KBM-7 (cell line): ENCODE measurements at regions not wholly inside any gene's neighbourhood (a gene's known extent, or its start where the extent isn't known, plus 50 kb on each side); places are given as distances from the start of the nearest gene placed in this dataset.
"Not testable (repeated sequence)": the region's sequence is repeated elsewhere in the genome, so short reads cannot be mapped to it uniquely, and the experiment has no call there.

ENCODE experiments used
- DNase-seq: peaks from one replicate; pipeline ENCODE4 v3.0.0-alpha.2; 2015
- in situ Hi-C: fragments of 300-500 bp; cut with MboI; formaldehyde crosslinking; loops from 2 replicates; pipeline ENCODE4 v1.14.3; 2020; ENCODE audit warnings: low sequenced_read_pairs, low pct_unique_long_range_greater_than_20kb, mixed read lengths

GRCh38 chr13:54486421-54487166 is 1458.0 kb downstream of the OLFM4 start:
- no peak for DNase-seq
- in situ Hi-C loops, result no loop called here

- in situ Hi-C loops, result no loop called here
- no peak for DNase-seq
Observed at GRCh38 chr13:54489359-54489758, 1460.7 kb downstream of the OLFM4 start.

- no peak for DNase-seq
- in situ Hi-C loops, result no loop called here
Observed at GRCh38 chr13:54492995-54493394, 1464.4 kb downstream of the OLFM4 start.

GRCh38 chr13:54511366-54511765 is 1482.8 kb downstream of the OLFM4 start:
- in situ Hi-C loops, result no loop called here
- DNase-seq, result no peak

GRCh38 chr13:54513254-54513653 is 1484.6 kb downstream of the OLFM4 start:
- in situ Hi-C loops, result no loop called here
- DNase-seq, result no peak

- no peak for DNase-seq
- in situ Hi-C loops, result no loop called here
Observed at GRCh38 chr13:54536112-54536511, 1507.5 kb downstream of the OLFM4 start.

- in situ Hi-C loops, result no loop called here
- DNase-seq, result no peak
Observed at GRCh38 chr13:54563286-54563685, 1534.7 kb downstream of the OLFM4 start.

- DNase-seq, in situ Hi-C loops: not testable (repeated sequence)
Observed at GRCh38 chr13:54572037-54572436, 1543.4 kb downstream of the OLFM4 start.

GRCh38 chr13:54573186-54573585 is 1544.6 kb downstream of the OLFM4 start:
- in situ Hi-C loops, result no loop called here
- no peak for DNase-seq

GRCh38 chr13:54574791-54575190 is 1546.2 kb downstream of the OLFM4 start:
- DNase-seq, result no peak
- in situ Hi-C loops, result no loop called here

- in situ Hi-C loops, result no loop called here
- no peak for DNase-seq
Observed at GRCh38 chr13:54591540-54591939, 1562.9 kb downstream of the OLFM4 start.

- DNase-seq, result no peak
- in situ Hi-C loops, result no loop called here
Observed at GRCh38 chr13:54592201-54592600, 1563.6 kb downstream of the OLFM4 start.

- in situ Hi-C loops, result no loop called here
- no peak for DNase-seq
Observed at GRCh38 chr13:54593504-54593903, 1564.9 kb downstream of the OLFM4 start.

- in situ Hi-C loops, result no loop called here
Observed at GRCh38 chr13:54597540-54598088, 1569.0 kb downstream of the OLFM4 start.

GRCh38 chr13:54599413-54599812 is 1570.8 kb downstream of the OLFM4 start:
- in situ Hi-C loops, result no loop called here
- DNase-seq, result no peak

More at GRCh38 chr13:54597540-54598088, 1569.0 kb downstream of the OLFM4 start:
- DNase-seq, result no peak

GRCh38 chr13:54606944-54607343 is 1578.3 kb downstream of the OLFM4 start:
- in situ Hi-C loops, result no loop called here
- no peak for DNase-seq

GRCh38 chr13:54607421-54607820 is 1578.8 kb downstream of the OLFM4 start:
- DNase-seq, result no peak
- in situ Hi-C loops, result no loop called here

GRCh38 chr13:54611390-54611789 is 1582.8 kb downstream of the OLFM4 start:
- in situ Hi-C loops, result no loop called here
- no peak for DNase-seq

- no peak for DNase-seq
- in situ Hi-C loops, result no loop called here
Observed at GRCh38 chr13:54614726-54615125, 1586.1 kb downstream of the OLFM4 start.

- in situ Hi-C loops, DNase-seq: not testable (repeated sequence)
Observed at GRCh38 chr13:54626504-54626903, 1597.9 kb downstream of the OLFM4 start.
